ENCODE measurements at regions not wholly inside any gene's neighbourhood (a gene's known extent, or its start where the extent isn't known, plus 50 kb on each side); places are given as distances from the start of the nearest gene placed in this dataset.
"Not testable (repeated sequence)": the region's sequence is repeated elsewhere in the genome, so short reads cannot be mapped to it uniquely, and the experiment has no call there.

- no peak overlapping the region for H3K9ac ChIP-seq (ENCODE audit: low read depth, low read length)
- peaks cover 3% of the 10 kb centered on the region; the same call in 1 of the 2 replicates for H3K9me3 ChIP-seq (ENCODE audit: control insufficient read depth, insufficient read depth, low read length)
- no peaks in the 10 kb centered on the region for H3K36me3 ChIP-seq (ENCODE audit: insufficient read depth, low read length)
- H3K4me1 ChIP-seq (ENCODE audit: insufficient read depth, low read length): no peaks in the 10 kb centered on the region
Observed at GRCh38 chr22:26762503-26763472, 105.4 kb downstream of the MIAT start.

DNA sequence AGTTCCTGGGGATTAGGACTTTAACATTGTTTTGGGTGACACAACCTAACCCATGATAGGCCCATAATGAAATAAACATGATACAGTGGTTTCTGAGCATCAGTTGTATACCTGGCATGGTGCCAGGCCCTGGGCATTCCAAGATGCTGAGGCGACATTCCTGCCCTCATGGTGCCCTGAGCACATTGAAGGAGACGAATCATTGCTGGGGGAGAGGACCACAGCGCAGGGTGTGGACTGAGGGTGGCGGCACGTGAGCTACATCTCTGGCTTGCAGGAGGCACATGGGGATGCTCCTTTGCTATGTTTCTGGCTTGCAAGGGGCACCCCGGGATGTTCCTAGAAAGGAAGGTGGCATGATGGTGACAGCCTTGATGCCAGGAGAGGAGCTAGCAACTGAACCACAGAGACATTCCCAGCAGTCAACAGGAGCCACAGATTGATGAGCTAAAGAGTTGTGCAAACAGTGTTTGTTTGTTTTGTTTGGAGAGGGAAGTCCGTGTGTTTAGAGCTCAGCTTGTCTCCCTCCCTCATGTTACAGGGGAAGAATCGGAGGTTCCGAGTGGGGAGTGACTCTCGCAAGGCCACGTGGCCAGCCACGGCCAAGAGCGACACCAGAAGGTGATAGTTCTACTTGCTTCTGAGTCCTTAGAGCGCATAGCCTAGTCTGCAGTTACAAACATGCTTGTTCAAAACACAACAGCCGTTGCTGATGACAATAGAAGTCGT lies 106.4 kb downstream of the MIAT start:
- H3K9ac ChIP-seq (ENCODE audit: low read depth, low read length): no peak overlapping the region
- no peaks in the 10 kb centered on the region for H3K4me1 ChIP-seq (ENCODE audit: insufficient read depth, low read length)
- no peaks in the 10 kb centered on the region for H3K36me3 ChIP-seq (ENCODE audit: insufficient read depth, low read length)
- peaks cover 3% of the 10 kb centered on the region; the same call in 1 of the 2 replicates for H3K9me3 ChIP-seq (ENCODE audit: control insufficient read depth, insufficient read depth, low read length)

GRCh38 chr22:26766510-26767350 lies 109.3 kb downstream of the MIAT start:
- no peaks in the 10 kb centered on the region for H3K36me3 ChIP-seq (ENCODE audit: insufficient read depth, low read length)

DNA sequence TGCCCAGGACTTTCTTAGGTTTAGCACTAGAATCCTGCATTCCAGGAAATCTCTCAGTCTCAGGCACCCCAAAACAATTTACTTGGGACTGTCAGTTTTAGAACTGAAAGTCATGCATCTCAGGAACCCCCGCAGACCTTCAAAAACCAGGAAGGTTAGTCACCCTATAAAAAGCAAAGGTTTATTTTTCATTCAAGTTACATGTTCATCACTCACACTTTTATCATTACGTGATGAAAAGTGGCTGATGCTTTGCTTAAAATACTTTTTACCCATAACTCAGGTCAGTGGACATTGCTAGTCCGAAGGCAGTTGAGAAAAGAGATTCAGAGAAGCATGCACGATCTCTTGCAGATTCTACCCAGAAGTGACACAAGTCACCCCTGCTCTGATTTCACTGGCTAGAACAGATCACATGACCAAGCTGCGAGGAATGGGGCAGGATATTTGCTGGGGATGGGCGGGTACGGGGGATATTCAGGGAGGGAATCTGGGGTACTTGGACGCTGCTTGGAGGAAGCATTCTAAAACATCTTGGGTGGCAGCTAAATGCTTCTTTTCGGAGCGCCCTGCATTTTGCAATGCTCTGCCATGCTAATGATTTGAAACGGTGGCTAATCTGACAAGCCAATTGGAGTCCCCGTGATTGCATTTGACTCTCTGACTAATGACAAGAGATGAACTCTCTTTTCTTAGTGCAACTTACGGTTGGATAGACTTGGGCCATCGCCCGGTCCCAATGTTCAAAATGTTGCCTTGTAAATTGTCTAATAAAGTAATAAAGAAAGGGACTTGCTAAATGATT lies 110.2 kb downstream of the MIAT start:
- Histone ChIP-seq H3K9me3 (ENCODE audit: control insufficient read depth, insufficient read depth, low read length) (peaks cover 3% of the 10 kb centered on the region; the same call in 1 of the 2 replicates), H3K4me1 (ENCODE audit: insufficient read depth, low read length) (no peaks in the 10 kb centered on the region), H3K9ac (ENCODE audit: low read depth, low read length) (no peak overlapping the region), H3K36me3 (ENCODE audit: insufficient read depth, low read length) (no peaks in the 10 kb centered on the region)

More at GRCh38 chr22:26766510-26767350, 109.3 kb downstream of the MIAT start:
- H3K4me1 ChIP-seq (ENCODE audit: insufficient read depth, low read length): no peaks in the 10 kb centered on the region
- H3K9ac ChIP-seq (ENCODE audit: low read depth, low read length): no peak overlapping the region
- peaks cover 3% of the 10 kb centered on the region; the same call in 1 of the 2 replicates for H3K9me3 ChIP-seq (ENCODE audit: control insufficient read depth, insufficient read depth, low read length)

- no peaks in the 10 kb centered on the region for H3K4me1 ChIP-seq (ENCODE audit: insufficient read depth, low read length)
- H3K36me3 ChIP-seq (ENCODE audit: insufficient read depth, low read length): no peaks in the 10 kb centered on the region
- no peak overlapping the region for H3K9ac ChIP-seq (ENCODE audit: low read depth, low read length)
- H3K9me3 ChIP-seq (ENCODE audit: control insufficient read depth, insufficient read depth, low read length): peaks cover 3% of the 10 kb centered on the region; the same call in 1 of the 2 replicates
Observed at GRCh38 chr22:26768156-26768515, 110.7 kb downstream of the MIAT start.

- no peak overlapping the region for H3K9ac ChIP-seq (ENCODE audit: low read depth, low read length)
- no peaks in the 10 kb centered on the region for H3K36me3 ChIP-seq (ENCODE audit: insufficient read depth, low read length)
- H3K4me1 ChIP-seq (ENCODE audit: insufficient read depth, low read length): no peaks in the 10 kb centered on the region
- H3K9me3 ChIP-seq (ENCODE audit: control insufficient read depth, insufficient read depth, low read length): peaks cover 3% of the 10 kb centered on the region; the same call in 1 of the 2 replicates
Observed at GRCh38 chr22:26768952-26769351, 111.6 kb downstream of the MIAT start.

GRCh38 chr22:26769663-26770062 lies 112.3 kb downstream of the MIAT start:
- Histone ChIP-seq H3K4me1 (ENCODE audit: insufficient read depth, low read length) (no peaks in the 10 kb centered on the region), H3K9ac (ENCODE audit: low read depth, low read length) (no peak overlapping the region), H3K9me3 (ENCODE audit: control insufficient read depth, insufficient read depth, low read length) (peaks cover 3% of the 10 kb centered on the region; the same call in 1 of the 2 replicates), H3K36me3 (ENCODE audit: insufficient read depth, low read length) (no peaks in the 10 kb centered on the region)

DNA sequence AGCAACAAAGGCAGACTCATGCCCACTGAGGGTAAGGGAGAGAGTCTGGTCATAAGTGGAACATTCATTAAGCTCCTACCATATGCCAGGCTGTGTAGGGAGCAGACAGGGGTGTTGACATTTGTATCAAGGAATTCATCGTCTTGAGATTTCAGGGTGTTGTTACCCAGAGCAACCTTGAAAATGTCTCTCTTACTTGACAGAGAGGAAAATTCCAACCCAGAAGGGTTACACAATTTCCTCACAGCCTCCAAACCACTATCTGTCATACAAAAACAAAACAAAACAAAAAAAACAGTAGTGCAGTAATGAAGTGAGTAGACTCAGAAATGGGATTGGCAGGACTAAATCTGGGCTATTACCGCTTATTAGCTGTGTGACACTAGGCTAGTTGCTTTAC lies 113.2 kb downstream of the MIAT start:
- Histone ChIP-seq H3K9ac (ENCODE audit: low read depth, low read length) (no peak overlapping the region), H3K4me1 (ENCODE audit: insufficient read depth, low read length) (no peaks in the 10 kb centered on the region; the same call in 1 of the 2 replicates), H3K36me3 (ENCODE audit: insufficient read depth, low read length) (no peaks in the 10 kb centered on the region), H3K9me3 (ENCODE audit: control insufficient read depth, insufficient read depth, low read length) (peaks cover 3% of the 10 kb centered on the region; the same call in 1 of the 2 replicates)

- peaks cover 14% of the 10 kb centered on the region for H3K4me1 ChIP-seq (ENCODE audit: insufficient read depth, low read length)
- not testable (repeated sequence) for H3K36me3 ChIP-seq (ENCODE audit: insufficient read depth, low read length); H3K9ac ChIP-seq (ENCODE audit: low read depth, low read length); H3K9me3 ChIP-seq (ENCODE audit: control insufficient read depth, insufficient read depth, low read length)
Observed at GRCh38 chr22:26773054-26773453, 115.7 kb downstream of the MIAT start.

GRCh38 chr22:26775394-26775793 lies 118.0 kb downstream of the MIAT start:
- Histone ChIP-seq H3K4me1 (ENCODE audit: insufficient read depth, low read length) (peaks cover 21% of the 10 kb centered on the region), H3K9me3 (ENCODE audit: control insufficient read depth, insufficient read depth, low read length) (peaks cover 2% of the 10 kb centered on the region; the same call in 1 of the 2 replicates), H3K9ac (ENCODE audit: low read depth, low read length) (no peak overlapping the region), H3K36me3 (ENCODE audit: insufficient read depth, low read length) (no peaks in the 10 kb centered on the region)

- Histone ChIP-seq H3K36me3 (ENCODE audit: insufficient read depth, low read length) (no peaks in the 10 kb centered on the region), H3K9ac (ENCODE audit: low read depth, low read length) (no peak overlapping the region), H3K9me3 (ENCODE audit: control insufficient read depth, insufficient read depth, low read length) (peaks cover 2% of the 10 kb centered on the region; the same call in 1 of the 2 replicates), H3K4me1 (ENCODE audit: insufficient read depth, low read length) (peaks cover 21% of the 10 kb centered on the region)
Observed at GRCh38 chr22:26777156-26777801, 119.9 kb downstream of the MIAT start.

GRCh38 chr22:26778372-26778771 lies 121.0 kb downstream of the MIAT start:
- Histone ChIP-seq H3K36me3 (ENCODE audit: insufficient read depth, low read length) (no peaks in the 10 kb centered on the region), H3K9me3 (ENCODE audit: control insufficient read depth, insufficient read depth, low read length) (peaks cover 2% of the 10 kb centered on the region; the same call in 1 of the 2 replicates), H3K4me1 (ENCODE audit: insufficient read depth, low read length) (peaks cover 23% of the 10 kb centered on the region), H3K9ac (ENCODE audit: low read depth, low read length) (no peak overlapping the region)

- Histone ChIP-seq H3K9me3 (ENCODE audit: control insufficient read depth, insufficient read depth, low read length) (peaks cover 2% of the 10 kb centered on the region; the same call in 1 of the 2 replicates), H3K9ac (ENCODE audit: low read depth, low read length) (no peak overlapping the region), H3K36me3 (ENCODE audit: insufficient read depth, low read length) (no peaks in the 10 kb centered on the region), H3K4me1 (ENCODE audit: insufficient read depth, low read length) (peaks cover 24% of the 10 kb centered on the region)
Observed at GRCh38 chr22:26779108-26779507, 121.7 kb downstream of the MIAT start.
